Upper lobe of left lung (tissue), 4 donors: ENCODE measurements at regions not wholly inside any gene's neighbourhood (a gene's known extent, or its start where the extent isn't known, plus 50 kb on each side); places are given as distances from the start of the nearest gene placed in this dataset.

Experiments
- EP300 ChIP-seq, 4 donors: sonication (generic); formaldehyde crosslinking; IDR thresholded peaks; one replicate each; pipeline ENCODE4 v1.5.1; 2017; ENCODE audit warnings: antibody characterized with exemption in 4 of 4, control low read depth in 2 of 4
- POLR2A ChIP-seq, 4 donors: fragments of 450-650 bp; IDR thresholded peaks; one replicate each; pipeline ENCODE4 v1.5.1; 2016 to 2017; ENCODE audit warnings: antibody characterized with exemption in 4 of 4, mild to moderate bottlenecking in 2 of 4

DNA sequence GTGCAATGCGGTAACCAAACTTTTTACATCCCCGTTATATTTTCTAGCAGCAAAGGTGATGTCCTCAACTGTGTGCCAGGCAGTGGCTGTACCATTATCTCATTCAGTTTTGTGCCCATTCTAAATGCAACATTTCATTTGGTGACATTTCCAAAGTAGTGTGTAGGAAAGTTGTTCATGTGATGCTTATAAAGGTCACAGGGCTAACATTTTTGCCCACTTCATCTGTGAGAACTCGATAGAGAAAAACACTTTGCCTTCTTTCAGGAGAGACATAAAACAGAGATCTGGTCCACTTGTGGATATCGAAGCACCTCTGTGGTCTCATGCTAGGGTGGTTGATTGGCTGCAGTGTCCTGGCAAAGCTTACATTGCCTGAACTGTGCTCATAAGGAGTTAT lies 414.2 kb upstream of the PDE3A start:
- no peak for TF ChIP-seq POLR2A (IDR thresholded peaks at IDR 0.05)
- TF ChIP-seq EP300 (IDR thresholded peaks at IDR 0.05), result no peak
